Fibroblast of lung (primary cell): ENCODE measurements at regions not wholly inside any gene's neighbourhood (a gene's known extent, or its start where the extent isn't known, plus 50 kb on each side); places are given as distances from the start of the nearest gene placed in this dataset.

Experiments
- DNase-seq, 2 donors: peaks; one replicate each; pipeline versions ENCODE4 v3.0.0 to v3.0.0-alpha.2; 2010; ENCODE audit warnings: low read depth in 2 of 2
- H2AFZ ChIP-seq: 2 replicates; pipeline ENCODE4 v1.5.1; 2012; ENCODE audit warnings: low read length, control low read depth, inconsistent platforms
- H3K27ac ChIP-seq: 2 replicates; pipeline ENCODE4 v1.5.1; 2011; ENCODE audit warnings: low read length, control low read depth; ENCODE audit not compliant: insufficient read depth
- H3K27me3 ChIP-seq: 2 replicates; pipeline ENCODE4 v1.5.1; 2011; ENCODE audit warnings: mild to moderate bottlenecking, low read length; ENCODE audit not compliant: control insufficient read depth, insufficient read depth
- H3K36me3 ChIP-seq: 2 replicates; pipeline ENCODE4 v1.5.1; 2011; ENCODE audit warnings: low read length; ENCODE audit not compliant: control insufficient read depth, insufficient read depth
- H3K4me1 ChIP-seq: 2 replicates; pipeline ENCODE4 v1.5.1; 2011; ENCODE audit warnings: low read length; ENCODE audit not compliant: control insufficient read depth, insufficient read depth; ENCODE audit errors: extremely low read depth
- H3K4me2 ChIP-seq: 2 replicates; pipeline ENCODE4 v1.5.1; 2011; ENCODE audit warnings: low read length, control low read depth; ENCODE audit not compliant: insufficient read depth; ENCODE audit errors: extremely low read depth
- H3K4me3 ChIP-seq, 4 experiments: fragments of 200-600 bp in 1 of 4; sonication (generic) in 1 of 4; replicated peaks in 1 of 4; 2 replicates each; pipeline ENCODE4 v1.5.1; 2011 to 2016; ENCODE audit warnings: low read length in 4 of 4, low read depth in 3 of 4, mild to moderate bottlenecking in 3 of 4, control low read depth in 2 of 4, inconsistent platforms in 1 of 4, mixed read lengths in 1 of 4; ENCODE audit not compliant: insufficient read depth in 1 of 4; ENCODE audit errors: control extremely low read depth in 1 of 4
- H3K79me2 ChIP-seq: 2 replicates; pipeline ENCODE4 v1.5.1; 2012; ENCODE audit warnings: mild to moderate bottlenecking, low read length, inconsistent platforms; ENCODE audit not compliant: control insufficient read depth, insufficient read depth
- H3K9ac ChIP-seq: 2 replicates; pipeline ENCODE4 v1.5.1; 2011; ENCODE audit warnings: mild to moderate bottlenecking, low read length, control low read depth; ENCODE audit not compliant: insufficient read depth
- H3K9me3 ChIP-seq: 2 replicates; pipeline ENCODE4 v1.5.1; 2012; ENCODE audit warnings: low read depth, low read length; ENCODE audit not compliant: control insufficient read depth, insufficient read depth
- H4K20me1 ChIP-seq: 2 replicates; pipeline ENCODE4 v1.5.1; 2011; ENCODE audit warnings: low read length; ENCODE audit not compliant: control insufficient read depth, insufficient read depth; ENCODE audit errors: extremely low read depth
- CTCF ChIP-seq, 2 donors: IDR thresholded peaks in 1 of 2; conservative IDR thresholded peaks in 1 of 2; 1 replicate in 1 of 2; 2 replicates in 1 of 2; pipeline ENCODE4 v1.5.1; 2011 to 2012; ENCODE audit warnings: low read length in 2 of 2, control low read depth in 1 of 2, inconsistent platforms in 1 of 2, low read depth in 1 of 2, mild to moderate bottlenecking in 1 of 2
- EZH2 ChIP-seq: IDR thresholded peaks from 2 replicates; pipeline ENCODE4 v1.5.1; 2012; ENCODE audit warnings: low read length, control low read depth, mild to moderate bottlenecking; ENCODE audit errors: missing control alignments

GRCh38 chr6:132977413-132977812, 163.0 kb downstream of the RPS12 start:
- Histone ChIP-seq H3K4me3 (no peak overlapping the region), H3K9ac (no peak overlapping the region), H3K27ac (no peak overlapping the region), H2AFZ (no peak overlapping the region), H3K79me2 (no peaks in the 10 kb centered on the region), H4K20me1 (no peaks in the 10 kb centered on the region), H3K4me2 (no peak overlapping the region), H3K4me1 (no peaks in the 10 kb centered on the region), H3K36me3 (no peaks in the 10 kb centered on the region), H3K27me3 (no peaks in the 10 kb centered on the region), H3K9me3 (no peaks in the 10 kb centered on the region)
- TF ChIP-seq EZH2 (no peak), CTCF (conservative IDR thresholded peaks at IDR 0.05 in 1 of 2, IDR thresholded peaks at IDR 0.05 in 1 of 2; ENCODE audit: low read depth in 1 of 2, low read length in 2 of 2) (no peak)
- DNase-seq, result peak in 1 of 2 donors; percentile 48

GRCh38 chr6:132978685-132979084, 164.3 kb downstream of the RPS12 start:
- Histone ChIP-seq H3K79me2 (no peaks in the 10 kb centered on the region), H3K27ac (no peak overlapping the region), H3K9ac (no peak overlapping the region), H2AFZ (no peak overlapping the region), H3K9me3 (no peaks in the 10 kb centered on the region), H4K20me1 (no peaks in the 10 kb centered on the region), H3K4me2 (no peak overlapping the region), H3K36me3 (no peaks in the 10 kb centered on the region), H3K27me3 (no peaks in the 10 kb centered on the region), H3K4me3 (no peak overlapping the region), H3K4me1 (no peaks in the 10 kb centered on the region)
- TF ChIP-seq EZH2 (no peak), CTCF (conservative IDR thresholded peaks at IDR 0.05 in 1 of 2, IDR thresholded peaks at IDR 0.05 in 1 of 2; ENCODE audit: low read depth in 1 of 2, low read length in 2 of 2) (no peak)
- DNase-seq, result no peak

- H3K9ac ChIP-seq, result no peak overlapping the region
- no peak overlapping the region for H3K4me3 ChIP-seq
- H3K36me3 ChIP-seq, result no peaks in the 10 kb centered on the region
- H3K79me2 ChIP-seq, result no peaks in the 10 kb centered on the region
- no peaks in the 10 kb centered on the region for H3K27me3 ChIP-seq
- H3K27ac ChIP-seq, result no peak overlapping the region
- H3K9me3 ChIP-seq, result no peaks in the 10 kb centered on the region
- TF ChIP-seq CTCF (conservative IDR thresholded peaks at IDR 0.05 in 1 of 2, IDR thresholded peaks at IDR 0.05 in 1 of 2; ENCODE audit: low read depth in 1 of 2, low read length in 2 of 2) (no peak), EZH2 (no peak)
- H4K20me1 ChIP-seq, result no peaks in the 10 kb centered on the region
- H3K4me1 ChIP-seq, result no peaks in the 10 kb centered on the region
- DNase-seq, result no peak
- no peak overlapping the region for H2AFZ ChIP-seq
- no peak overlapping the region for H3K4me2 ChIP-seq
Measured at GRCh38 chr6:132993738-132994137, 179.4 kb downstream of the RPS12 start.
